Astrocyte (in vitro differentiated cells and primary cell): ENCODE measurements at regions not wholly inside any gene's neighbourhood (a gene's known extent, or its start where the extent isn't known, plus 50 kb on each side); places are given as distances from the start of the nearest gene placed in this dataset.
"Not testable (repeated sequence)": the region's sequence is repeated elsewhere in the genome, so short reads cannot be mapped to it uniquely, and the experiment has no call there.

ENCODE experiments used
- DNase-seq: peaks from one replicate; pipeline ENCODE4 v3.0.0-alpha.2; 2010; ENCODE audit warnings: low read depth
- FAIRE-seq: peaks from 2 replicates; lab custom pipeline; 2011; peaks lifted over from hg19 to GRCh38; lab: Jason Lieb, UNC
- H2AFZ ChIP-seq: 2 replicates; pipeline ENCODE4 v1.6.0; 2012; ENCODE audit warnings: low read depth, low read length, inconsistent platforms
- H3K27ac ChIP-seq: 2 replicates; pipeline ENCODE4 v1.5.1; 2011; ENCODE audit warnings: low read depth, low read length, inconsistent platforms
- H3K27me3 ChIP-seq: 2 replicates; pipeline ENCODE4 v1.6.0; 2011; ENCODE audit warnings: low read length, inconsistent platforms; ENCODE audit not compliant: insufficient read depth
- H3K36me3 ChIP-seq: 2 replicates; pipeline ENCODE4 v1.5.1; 2011; ENCODE audit warnings: low read length, inconsistent platforms; ENCODE audit not compliant: insufficient read depth
- H3K4me1 ChIP-seq: 2 replicates; pipeline ENCODE4 v1.5.1; 2011; ENCODE audit warnings: low read length, inconsistent platforms; ENCODE audit not compliant: insufficient read depth
- H3K4me2 ChIP-seq: 2 replicates; pipeline ENCODE4 v1.6.0; 2012; ENCODE audit warnings: low read length, inconsistent platforms
- H3K4me3 ChIP-seq: 2 replicates; pipeline ENCODE4 v1.5.1; 2011; ENCODE audit warnings: low read depth, mild to moderate bottlenecking, low read length, inconsistent platforms; ENCODE audit not compliant: insufficient read depth
- H3K79me2 ChIP-seq: 2 replicates; pipeline ENCODE4 v1.6.0; 2012; ENCODE audit warnings: mild to moderate bottlenecking, low read length, inconsistent platforms; ENCODE audit not compliant: insufficient read depth
- H3K9ac ChIP-seq: 2 replicates; pipeline ENCODE4 v1.6.0; 2012; ENCODE audit warnings: mild to moderate bottlenecking, low read length, inconsistent platforms
- H3K9me3 ChIP-seq: 2 replicates; pipeline ENCODE4 v1.5.1; 2012; ENCODE audit warnings: low read depth, mild to moderate bottlenecking, low read length, inconsistent platforms; ENCODE audit not compliant: insufficient read depth
- H4K20me1 ChIP-seq: 2 replicates; pipeline ENCODE4 v1.6.0; 2012; ENCODE audit warnings: low read length, inconsistent platforms; ENCODE audit not compliant: insufficient read depth
- H3K27ac Mint-ChIP-seq: one replicate; pipeline ENCODE4 v1.8.0; 2021; ENCODE audit warnings: mild to moderate bottlenecking, mixed read lengths; ENCODE audit not compliant: unreplicated experiment
- H3K27me3 Mint-ChIP-seq: one replicate; pipeline ENCODE4 v1.8.0; 2021; ENCODE audit warnings: low read depth, mixed read lengths; ENCODE audit not compliant: unreplicated experiment
- H3K36me3 Mint-ChIP-seq: one replicate; pipeline ENCODE4 v1.8.0; 2021; ENCODE audit warnings: low read depth, mixed read lengths; ENCODE audit not compliant: unreplicated experiment
- H3K4me1 Mint-ChIP-seq: one replicate; pipeline ENCODE4 v1.8.0; 2021; ENCODE audit warnings: low read depth, mixed read lengths; ENCODE audit not compliant: unreplicated experiment
- H3K4me3 Mint-ChIP-seq: one replicate; pipeline ENCODE4 v1.8.0; 2021; ENCODE audit warnings: mild to moderate bottlenecking, moderate library complexity, mixed read lengths; ENCODE audit not compliant: unreplicated experiment
- H3K9me3 Mint-ChIP-seq: one replicate; pipeline ENCODE4 v1.8.0; 2021; ENCODE audit warnings: mild to moderate bottlenecking, mixed read lengths; ENCODE audit not compliant: unreplicated experiment
- CTCF ChIP-seq: IDR thresholded peaks from 2 replicates; pipeline ENCODE4 v1.5.1; 2011; ENCODE audit warnings: low read depth, mild to moderate bottlenecking, inconsistent platforms, low read length, moderate library complexity; ENCODE audit not compliant: insufficient read depth
- EZH2 ChIP-seq: IDR thresholded peaks from 2 replicates; pipeline ENCODE4 v1.6.1; 2012; ENCODE audit warnings: mild to moderate bottlenecking, low read length, inconsistent platforms; ENCODE audit not compliant: insufficient read depth

GRCh38 chrX:111615227-111615626 is 65.7 kb upstream of the ALG13 start:
- no peaks in the 10 kb centered on the region for H3K9me3 Mint-ChIP-seq
- H3K27ac Mint-ChIP-seq, result no peak overlapping the region
- H3K4me1 ChIP-seq, result no peaks in the 10 kb centered on the region
- TF ChIP-seq CTCF (no peak), EZH2 (no peak)
- no peak overlapping the region for H2AFZ ChIP-seq
- no peaks in the 10 kb centered on the region for H4K20me1 ChIP-seq
- no peaks in the 10 kb centered on the region for H3K4me1 Mint-ChIP-seq
- H3K36me3 ChIP-seq, result no peaks in the 10 kb centered on the region
- no peak overlapping the region for H3K4me3 Mint-ChIP-seq
- no peaks in the 10 kb centered on the region for H3K36me3 Mint-ChIP-seq
- H3K27ac ChIP-seq, result no peak overlapping the region
- FAIRE-seq (no peak), DNase-seq (no peak)
- H3K9ac ChIP-seq, result no peak overlapping the region
- no peaks in the 10 kb centered on the region for H3K27me3 ChIP-seq
- H3K4me3 ChIP-seq, result no peak overlapping the region
- no peak overlapping the region for H3K4me2 ChIP-seq
- H3K27me3 Mint-ChIP-seq, result no peaks in the 10 kb centered on the region
- no peaks in the 10 kb centered on the region for H3K79me2 ChIP-seq
- H3K9me3 ChIP-seq, result no peaks in the 10 kb centered on the region

GRCh38 chrX:111616786-111617185 is 64.2 kb upstream of the ALG13 start:
- Mint-ChIP-seq H3K27me3 (no peaks in the 10 kb centered on the region), H3K9me3 (peaks cover 3% of the 10 kb centered on the region), H3K36me3 (no peaks in the 10 kb centered on the region), H3K27ac (no peak overlapping the region), H3K4me3 (no peak overlapping the region), H3K4me1 (no peaks in the 10 kb centered on the region)
- H2AFZ ChIP-seq, result no peak overlapping the region
- no peak overlapping the region for H3K27ac ChIP-seq
- H3K4me2 ChIP-seq, result no peak overlapping the region
- no peak overlapping the region for H3K4me3 ChIP-seq
- no peaks in the 10 kb centered on the region for H3K27me3 ChIP-seq
- H4K20me1 ChIP-seq, result no peaks in the 10 kb centered on the region
- no peaks in the 10 kb centered on the region for H3K79me2 ChIP-seq
- no peak overlapping the region for H3K9ac ChIP-seq
- FAIRE-seq (peak; percentile 5), DNase-seq (no peak)
- no peaks in the 10 kb centered on the region for H3K4me1 ChIP-seq
- no peaks in the 10 kb centered on the region for H3K36me3 ChIP-seq
- no peaks in the 10 kb centered on the region for H3K9me3 ChIP-seq
- TF ChIP-seq EZH2 (no peak), CTCF (no peak)

GRCh38 chrX:111620084-111620483 is 60.9 kb upstream of the ALG13 start:
- not testable (repeated sequence) for H3K27me3 ChIP-seq, DNase-seq, H3K9ac ChIP-seq, H3K4me1 Mint-ChIP-seq, H3K4me3 ChIP-seq, H3K27ac ChIP-seq, H3K36me3 Mint-ChIP-seq, H3K27ac Mint-ChIP-seq, H3K36me3 ChIP-seq, H3K4me3 Mint-ChIP-seq, FAIRE-seq, H3K4me1 ChIP-seq, H3K9me3 ChIP-seq, H3K79me2 ChIP-seq, H3K4me2 ChIP-seq, H3K9me3 Mint-ChIP-seq, H2AFZ ChIP-seq, H4K20me1 ChIP-seq, H3K27me3 Mint-ChIP-seq
